AG10803 (cell line): ENCODE measurements at regions not wholly inside any gene's neighbourhood (a gene's known extent, or its start where the extent isn't known, plus 50 kb on each side); places are given as distances from the start of the nearest gene placed in this dataset.

ENCODE experiments used
- DNase-seq: peaks from one replicate; pipeline ENCODE4 v3.0.0; 2010; ENCODE audit warnings: low read depth
- H3K4me3 ChIP-seq: 2 replicates; pipeline ENCODE4 v1.5.1; 2011; ENCODE audit warnings: mild to moderate bottlenecking, low read length, control low read depth
- TF ChIP-seq, protein P1 (sequence below): conservative IDR thresholded peaks from 2 replicates; pipeline ENCODE4 v1.5.1; 2011; ENCODE audit warnings: mild to moderate bottlenecking, low read length, control low read depth, inconsistent platforms

DNA sequence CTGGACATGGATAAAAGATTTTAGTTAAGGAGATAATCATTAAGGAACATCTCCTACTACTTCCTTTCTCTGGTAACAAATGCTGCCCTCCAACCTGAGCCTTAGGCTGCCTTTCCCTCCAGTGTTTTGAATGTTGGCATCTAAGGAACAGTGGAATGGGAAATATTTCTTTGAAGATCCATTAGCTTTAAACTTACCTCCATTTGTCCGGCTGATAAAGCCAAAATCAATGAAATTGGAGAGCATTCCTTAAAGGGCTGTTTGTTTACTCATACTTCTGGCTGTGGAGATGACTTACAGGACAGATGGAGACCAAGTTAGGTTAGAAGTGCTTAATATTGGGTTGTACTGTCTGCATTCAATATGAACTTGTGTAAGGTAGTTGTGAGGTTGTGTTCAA, 439.1 kb downstream of the PLA2G4A start:
- DNase-seq: no peak
- TF ChIP-seq, protein P1, sequence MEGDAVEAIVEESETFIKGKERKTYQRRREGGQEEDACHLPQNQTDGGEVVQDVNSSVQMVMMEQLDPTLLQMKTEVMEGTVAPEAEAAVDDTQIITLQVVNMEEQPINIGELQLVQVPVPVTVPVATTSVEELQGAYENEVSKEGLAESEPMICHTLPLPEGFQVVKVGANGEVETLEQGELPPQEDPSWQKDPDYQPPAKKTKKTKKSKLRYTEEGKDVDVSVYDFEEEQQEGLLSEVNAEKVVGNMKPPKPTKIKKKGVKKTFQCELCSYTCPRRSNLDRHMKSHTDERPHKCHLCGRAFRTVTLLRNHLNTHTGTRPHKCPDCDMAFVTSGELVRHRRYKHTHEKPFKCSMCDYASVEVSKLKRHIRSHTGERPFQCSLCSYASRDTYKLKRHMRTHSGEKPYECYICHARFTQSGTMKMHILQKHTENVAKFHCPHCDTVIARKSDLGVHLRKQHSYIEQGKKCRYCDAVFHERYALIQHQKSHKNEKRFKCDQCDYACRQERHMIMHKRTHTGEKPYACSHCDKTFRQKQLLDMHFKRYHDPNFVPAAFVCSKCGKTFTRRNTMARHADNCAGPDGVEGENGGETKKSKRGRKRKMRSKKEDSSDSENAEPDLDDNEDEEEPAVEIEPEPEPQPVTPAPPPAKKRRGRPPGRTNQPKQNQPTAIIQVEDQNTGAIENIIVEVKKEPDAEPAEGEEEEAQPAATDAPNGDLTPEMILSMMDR: no peak
- H3K4me3 ChIP-seq: no peak overlapping the region

DNA sequence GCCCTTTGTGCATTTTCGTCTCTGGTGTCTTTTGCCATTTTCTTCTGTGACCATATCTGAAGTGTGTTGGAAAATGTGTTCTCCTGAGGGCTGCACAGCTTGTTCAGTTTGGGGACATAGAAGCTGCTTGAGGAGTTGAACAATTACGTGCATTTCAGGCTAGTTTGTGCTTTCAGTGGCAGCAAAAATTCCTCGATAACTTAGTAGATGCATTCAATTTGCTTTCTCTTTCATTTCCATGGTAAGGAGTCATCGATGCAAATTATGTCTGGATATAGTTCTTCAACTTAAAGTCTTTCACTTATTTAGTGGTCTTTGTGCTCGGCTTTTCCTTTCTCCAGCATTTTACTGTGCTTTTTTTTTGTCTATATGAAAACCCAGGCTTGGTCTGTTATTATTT, 441.5 kb downstream of the PLA2G4A start:
- TF ChIP-seq, protein P1: no peak
- DNase-seq: no peak
- no peak overlapping the region for H3K4me3 ChIP-seq

DNA sequence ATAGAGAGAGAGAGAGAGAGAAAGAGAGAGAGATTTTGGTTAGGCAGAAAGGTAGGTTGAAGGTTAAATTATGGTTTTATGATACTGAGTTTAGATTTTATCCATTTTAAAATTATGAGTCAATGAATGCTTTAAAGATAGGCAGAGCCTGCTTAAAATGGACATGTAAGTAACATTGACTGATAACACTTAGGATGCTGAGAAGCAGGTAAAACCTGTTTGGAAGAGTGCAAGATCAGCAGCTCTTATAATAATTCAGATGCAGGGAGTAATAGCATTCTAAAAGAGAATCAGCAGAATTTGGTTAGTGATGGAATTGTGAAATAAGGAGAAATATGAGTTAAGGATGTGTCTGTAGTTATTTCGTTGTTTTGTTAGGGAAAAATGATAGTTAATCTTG, 446.6 kb downstream of the PLA2G4A start:
- no peak overlapping the region for H3K4me3 ChIP-seq
- no peak for DNase-seq
- TF ChIP-seq, protein P1: no peak

DNA sequence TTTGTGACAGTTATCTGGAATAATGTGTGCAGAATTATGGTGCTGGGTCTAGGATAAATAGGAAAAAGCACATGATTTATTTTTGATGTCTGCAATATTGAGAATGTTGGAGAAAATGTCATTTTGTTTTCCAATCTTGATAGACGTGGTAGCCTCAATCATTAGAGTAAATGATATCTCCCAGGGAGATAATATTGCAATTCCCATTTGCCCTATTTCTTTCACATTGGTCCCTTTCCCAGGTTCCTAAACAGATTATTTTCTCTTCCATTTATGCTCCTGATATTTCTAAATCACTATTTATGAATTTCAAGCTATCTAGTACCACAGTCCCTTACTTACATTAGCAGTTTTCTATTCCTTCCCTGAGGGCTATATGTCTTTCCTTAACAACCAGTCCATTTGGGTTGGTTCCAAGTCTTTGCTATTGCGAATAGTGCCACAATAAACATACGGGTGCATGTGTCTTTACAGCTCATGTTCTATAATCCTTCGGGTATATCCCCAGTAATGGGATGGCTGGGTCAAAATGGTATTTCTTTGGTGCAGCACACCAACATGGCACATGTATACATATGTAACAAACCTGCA, 447.3 kb downstream of the PLA2G4A start:
- no peak overlapping the region for H3K4me3 ChIP-seq
- TF ChIP-seq, protein P1: no peak
- DNase-seq: no peak

DNA sequence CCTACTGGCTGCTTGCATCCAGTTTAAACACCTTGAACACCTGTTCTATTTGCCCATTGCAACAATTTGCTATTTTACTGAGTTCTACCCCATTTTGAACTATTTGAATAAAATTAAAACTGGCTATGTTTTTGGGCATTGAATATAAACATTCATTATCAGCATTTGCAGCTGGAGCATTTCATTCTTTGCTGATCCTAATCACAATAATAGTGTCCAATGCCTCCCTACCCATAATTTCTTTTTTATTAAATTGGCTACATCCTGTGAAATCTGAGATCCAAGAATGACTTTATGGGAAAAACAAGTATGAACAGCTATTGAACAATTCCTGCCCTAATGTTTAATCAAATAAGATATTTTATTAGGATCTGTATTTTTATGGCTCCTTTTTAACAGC, 447.9 kb downstream of the PLA2G4A start:
- H3K4me3 ChIP-seq: no peak overlapping the region
- DNase-seq: no peak
- TF ChIP-seq, protein P1: no peak

DNA sequence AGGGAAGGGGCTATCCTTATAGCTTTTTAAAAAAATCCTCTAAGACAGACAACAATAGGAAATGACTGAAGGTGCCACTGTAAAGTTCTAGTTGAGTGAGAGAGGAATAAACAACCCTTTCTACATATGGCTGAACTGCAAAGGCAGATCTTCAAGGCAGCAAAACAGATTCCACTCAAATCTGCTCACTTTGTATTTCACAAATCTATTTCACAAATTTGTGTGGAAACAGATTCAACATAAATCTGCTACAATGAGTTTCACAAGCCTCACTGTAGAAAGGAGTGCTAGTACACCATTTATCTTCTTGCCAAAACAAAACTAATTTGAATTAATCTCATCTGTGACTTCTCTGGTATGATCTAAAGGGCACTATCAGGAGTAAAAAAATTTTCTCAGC, 451.3 kb downstream of the PLA2G4A start:
- DNase-seq: peak; percentile 20
- no peak overlapping the region for H3K4me3 ChIP-seq
- TF ChIP-seq, protein P1: no peak

DNA sequence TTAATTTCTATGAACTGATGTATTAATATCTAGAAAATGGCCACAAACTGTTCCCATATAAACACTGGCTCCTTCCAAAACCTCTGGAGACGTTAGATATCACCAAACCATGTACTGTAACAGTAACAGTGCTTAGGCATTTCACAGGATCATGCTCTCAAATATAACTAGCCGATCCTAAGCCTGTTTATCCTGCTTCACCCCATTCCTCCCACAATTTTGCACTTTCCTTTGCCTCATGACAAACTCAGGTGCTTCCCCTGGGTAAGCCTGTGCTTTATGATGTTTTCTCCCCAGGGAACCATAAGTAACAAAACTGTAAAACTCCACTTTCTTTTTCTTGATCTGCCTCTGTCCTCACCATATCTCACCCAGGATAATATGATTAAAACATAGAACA, 452.3 kb downstream of the PLA2G4A start:
- TF ChIP-seq, protein P1: no peak
- DNase-seq: no peak
- no peak overlapping the region for H3K4me3 ChIP-seq
